HG03469 (cell line): ENCODE measurements at regions not wholly inside any gene's neighbourhood (a gene's known extent, or its start where the extent isn't known, plus 50 kb on each side); places are given as distances from the start of the nearest gene placed in this dataset.
"Not testable (repeated sequence)": the region's sequence is repeated elsewhere in the genome, so short reads cannot be mapped to it uniquely, and the experiment has no call there.

Experiments used
- ATAC-seq: cut with Tn5 transposase; IDR thresholded peaks from one replicate; pipeline ENCODE4 v1.9.1; 2021; ENCODE audit warnings: mild to moderate bottlenecking, moderate library complexity, moderate number of reproducible peaks; ENCODE audit not compliant: unreplicated experiment

DNA sequence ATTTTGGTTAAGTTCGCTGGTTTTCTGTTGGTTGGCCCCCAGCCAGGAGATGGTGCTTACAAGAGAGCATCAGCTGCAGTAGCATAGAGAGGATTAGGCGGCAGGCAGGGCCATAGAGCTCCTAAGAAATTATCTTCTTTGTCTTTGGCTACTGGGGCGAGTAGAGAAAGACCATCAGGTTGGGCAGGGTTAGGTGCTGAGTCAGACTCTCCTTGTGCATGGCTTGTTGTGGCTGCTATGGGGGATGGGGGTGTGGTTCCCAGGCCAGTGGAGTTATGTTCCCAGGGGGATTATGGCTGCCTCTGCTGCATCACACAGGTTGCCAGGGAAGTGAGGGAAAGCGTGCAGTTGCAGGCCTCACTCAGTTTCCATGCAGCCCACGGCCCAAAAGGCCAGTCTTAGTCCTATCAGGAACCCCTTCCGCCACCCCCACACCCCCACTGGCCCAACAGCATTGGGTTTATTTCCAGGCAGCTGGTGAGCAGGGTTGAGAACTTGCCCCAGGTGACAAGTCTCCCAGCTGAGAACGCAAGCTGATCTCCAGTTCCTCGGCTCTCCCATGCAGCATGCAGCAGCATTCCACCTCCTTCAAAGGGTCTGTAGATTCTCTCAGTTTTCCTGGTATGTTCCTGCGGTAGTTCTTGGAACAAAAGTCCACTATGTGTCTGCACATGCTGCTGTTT is 243.7 kb downstream of the UTRN start:
- no peak for ATAC-seq

- ATAC-seq, result no peak
Measured at GRCh38 chr6:144530118-144530517, 245.0 kb downstream of the UTRN start.

GRCh38 chr6:144532238-144532637 is 247.1 kb downstream of the UTRN start:
- not testable (repeated sequence) for ATAC-seq

DNA sequence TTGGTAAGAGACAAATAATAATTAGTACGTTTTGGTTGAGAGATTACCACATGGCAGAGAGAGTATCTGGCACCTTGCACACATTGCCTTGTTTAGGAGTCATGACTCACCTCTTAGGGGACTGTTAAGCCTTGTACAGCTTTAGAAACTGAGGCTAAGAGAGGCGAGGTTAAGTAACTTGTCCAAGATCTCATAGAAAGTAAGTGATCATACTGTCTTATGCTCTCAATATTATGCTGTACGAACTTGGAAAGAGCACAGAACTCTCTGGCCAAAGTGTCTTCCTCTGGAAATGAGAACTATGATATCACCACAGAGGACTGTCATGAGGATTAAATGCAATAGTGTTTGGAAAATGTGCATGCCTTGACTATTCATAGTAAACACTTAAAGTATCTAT is 249.0 kb downstream of the UTRN start:
- no peak for ATAC-seq

- no peak for ATAC-seq
Measured at GRCh38 chr6:144535630-144536029, 250.5 kb downstream of the UTRN start.

DNA sequence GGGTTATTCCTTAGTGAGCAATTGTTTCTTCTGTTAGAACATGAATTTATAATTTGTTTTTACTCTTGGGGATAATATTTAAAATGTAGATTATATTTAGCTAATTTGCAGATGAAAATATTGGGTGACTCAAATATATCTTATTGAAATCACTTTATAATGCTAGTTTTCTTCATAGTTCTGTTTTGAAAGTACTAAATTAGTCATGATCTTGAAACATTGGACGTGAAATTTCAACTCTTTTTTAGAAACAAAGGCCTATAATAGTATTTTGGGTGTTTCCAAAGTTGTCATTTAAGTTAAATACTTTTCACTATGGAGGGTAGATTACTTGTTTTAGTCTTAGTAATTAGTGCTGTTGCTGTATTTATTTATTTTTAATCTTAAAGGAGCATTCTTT is 250.9 kb downstream of the UTRN start:
- ATAC-seq, result no peak

DNA sequence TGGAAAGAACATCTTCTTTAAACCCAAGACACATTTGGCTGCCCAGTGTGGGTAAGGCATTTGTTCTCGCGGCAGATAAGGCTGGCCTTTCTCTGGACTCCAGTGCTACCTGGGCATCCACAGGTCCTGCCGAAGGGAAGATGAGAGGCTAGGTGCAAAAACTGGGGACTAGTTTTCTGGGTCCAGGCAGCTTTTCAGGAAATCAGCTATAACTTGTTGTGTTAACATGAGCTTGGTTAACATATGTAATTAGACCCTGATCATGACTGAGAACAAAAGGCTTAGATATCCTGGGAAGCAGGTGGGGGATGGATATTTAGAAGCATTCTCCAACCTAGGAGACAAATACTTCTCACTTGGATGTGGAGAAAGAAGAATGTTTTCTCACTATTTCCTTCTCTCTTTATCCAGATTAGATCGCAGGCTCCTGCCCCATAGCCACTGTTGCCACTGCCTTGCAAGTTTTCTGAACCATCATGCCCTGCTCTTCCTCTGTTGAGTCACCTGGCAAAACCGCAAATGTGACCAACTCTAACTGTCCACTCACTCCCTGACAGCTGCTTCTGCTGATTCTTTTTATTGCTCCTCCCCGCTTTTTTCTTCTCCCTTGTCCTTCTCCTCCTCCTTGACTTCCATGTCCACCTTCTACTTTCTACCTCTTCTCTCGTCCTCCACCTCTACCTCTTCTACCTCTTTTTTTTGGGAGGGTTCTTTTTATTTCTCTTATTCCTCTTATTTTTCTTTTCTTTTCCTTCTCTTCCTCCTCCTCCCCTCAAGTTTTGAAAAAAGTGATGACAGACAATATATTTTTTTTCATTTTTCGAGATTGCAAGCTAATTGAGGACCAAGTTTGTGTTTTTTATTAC is 258.1 kb downstream of the UTRN start:
- no peak for ATAC-seq

- ATAC-seq, result no peak
Measured at GRCh38 chr6:144544266-144544830, 259.2 kb downstream of the UTRN start.

GRCh38 chr6:144546807-144547206 is 261.7 kb downstream of the UTRN start:
- ATAC-seq, result no peak

DNA sequence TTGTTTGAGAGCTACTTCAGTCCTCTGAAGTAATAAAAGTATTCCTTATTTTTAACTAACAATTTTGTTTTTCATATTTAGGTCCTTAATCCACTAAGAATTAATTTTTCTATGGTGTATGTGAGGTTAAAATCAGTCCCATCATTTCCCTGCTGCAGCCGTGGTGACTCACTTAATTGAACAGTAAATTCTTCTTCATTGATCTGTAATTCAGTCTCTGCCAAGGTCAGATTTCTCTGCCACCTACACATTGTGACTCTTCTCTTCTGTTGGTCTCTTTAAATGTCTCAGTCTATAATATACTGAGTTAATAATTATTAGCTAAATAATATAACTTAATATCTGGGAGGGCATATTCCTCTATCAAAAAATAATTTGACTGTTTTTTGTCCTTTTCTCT is 262.3 kb downstream of the UTRN start:
- ATAC-seq, result no peak

DNA sequence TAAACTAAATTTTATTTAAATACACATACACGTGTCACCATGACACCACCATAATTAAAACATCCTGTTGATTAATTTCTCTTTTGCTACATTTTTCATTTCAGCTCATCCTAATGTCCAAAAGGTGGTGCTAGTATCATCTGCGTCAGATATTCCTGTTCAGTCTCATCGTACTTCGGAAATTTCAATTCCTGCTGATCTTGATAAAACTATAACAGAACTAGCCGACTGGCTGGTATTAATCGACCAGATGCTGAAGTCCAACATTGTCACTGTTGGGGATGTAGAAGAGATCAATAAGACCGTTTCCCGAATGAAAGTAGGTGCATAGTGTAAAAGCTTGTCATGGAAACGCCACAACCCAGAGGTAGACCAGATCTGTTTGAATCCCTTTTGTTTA is 263.4 kb downstream of the UTRN start:
- ATAC-seq, result no peak

GRCh38 chr6:144549837-144550747 is 265.0 kb downstream of the UTRN start:
- ATAC-seq, result no peak

GRCh38 chr6:144551339-144551738 is 266.2 kb downstream of the UTRN start:
- ATAC-seq, result no peak

DNA sequence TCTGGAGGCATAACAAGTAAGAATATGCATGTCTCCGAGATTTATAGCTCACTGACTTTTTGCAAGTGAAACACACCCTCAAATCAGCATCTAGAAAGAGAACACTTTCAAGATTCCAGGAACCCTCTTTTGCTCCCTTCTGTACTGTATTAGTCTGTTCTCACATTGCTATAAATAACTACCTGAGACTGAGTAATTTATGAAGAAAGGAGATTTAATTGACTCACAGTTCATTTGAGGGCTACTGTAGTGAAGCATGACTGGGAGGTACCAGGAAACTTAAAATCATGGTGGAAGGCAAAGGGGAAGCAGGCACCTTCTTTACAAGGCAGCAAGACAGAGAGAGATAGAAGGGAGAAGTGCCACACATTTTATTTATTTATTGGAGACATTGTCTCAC is 269.9 kb downstream of the UTRN start:
- ATAC-seq, result no peak

GRCh38 chr6:144559865-144560593 is 274.9 kb downstream of the UTRN start:
- ATAC-seq, result no peak

- ATAC-seq, result no peak
Measured at GRCh38 chr6:144561455-144562043, 276.4 kb downstream of the UTRN start.

DNA sequence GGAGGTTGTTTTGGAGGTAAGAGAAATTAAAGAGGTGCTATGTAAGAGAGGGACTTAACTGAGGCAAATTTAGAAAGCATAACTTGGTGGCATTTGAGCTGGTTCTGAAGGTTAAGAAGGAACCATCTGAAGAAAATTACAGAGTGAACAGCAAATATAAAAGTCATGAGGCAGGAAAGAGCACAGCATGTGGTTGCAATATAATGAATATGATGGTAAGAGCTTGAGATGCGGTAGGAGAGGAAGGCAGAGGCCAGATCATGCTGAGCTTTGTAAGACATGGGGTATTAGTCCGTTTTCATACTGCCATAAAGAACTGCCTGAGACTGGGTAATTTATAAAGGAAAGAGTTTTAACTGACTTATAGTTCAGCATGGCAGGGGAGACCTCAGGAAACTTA is 279.1 kb downstream of the UTRN start:
- no peak for ATAC-seq

- ATAC-seq, result no peak
Measured at GRCh38 chr6:144566868-144567615, 281.9 kb downstream of the UTRN start.

- no peak for ATAC-seq
Measured at GRCh38 chr6:144568241-144568640, 283.1 kb downstream of the UTRN start.
